ENCODE measurements at regions not wholly inside any gene's neighbourhood (a gene's known extent, or its start where the extent isn't known, plus 50 kb on each side); places are given as distances from the start of the nearest gene placed in this dataset.

DNA sequence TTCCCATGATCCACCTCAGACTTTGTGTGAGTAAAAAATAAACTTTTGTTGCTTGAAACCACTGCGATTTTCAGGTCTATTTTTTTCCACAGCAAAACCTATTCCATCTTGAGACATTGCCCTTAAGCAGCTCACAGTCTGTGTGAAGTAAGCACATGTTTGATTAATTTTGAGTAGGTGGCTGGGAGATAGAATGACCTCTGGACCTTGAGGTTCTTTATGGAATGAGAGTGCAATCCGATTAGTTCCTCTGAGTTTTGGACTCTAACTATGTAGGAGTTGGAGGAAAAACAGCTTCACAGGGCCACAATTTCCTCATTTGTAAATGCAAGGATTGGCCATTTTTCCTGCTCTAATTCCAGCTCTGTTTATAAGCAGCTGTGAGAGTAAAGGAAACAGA lies 234.1 kb upstream of the IGFBP7 start:
- H3K9me3 ChIP-seq (ENCODE audit: control insufficient read depth, insufficient read depth, low read depth, low read length) = no peaks in the 10 kb centered on the region
- no peak overlapping the region for H3K4me3 ChIP-seq (ENCODE audit: low read depth, low read length)
- POLR2A ChIA-PET = no interaction called here
- CTCF ChIA-PET = no interaction called here
- no peak overlapping the region for H3K27ac ChIP-seq (ENCODE audit: extremely low read depth, low read depth, low read length)
- no peaks in the 10 kb centered on the region for H3K4me1 ChIP-seq (ENCODE audit: control insufficient read depth, insufficient read depth, low read length)
- H3K36me3 ChIP-seq (ENCODE audit: control insufficient read depth in 2 of 2, insufficient read depth in 1 of 2, low read length in 2 of 2) = no peaks in the 10 kb centered on the region
- TF ChIP-seq, protein P1, sequence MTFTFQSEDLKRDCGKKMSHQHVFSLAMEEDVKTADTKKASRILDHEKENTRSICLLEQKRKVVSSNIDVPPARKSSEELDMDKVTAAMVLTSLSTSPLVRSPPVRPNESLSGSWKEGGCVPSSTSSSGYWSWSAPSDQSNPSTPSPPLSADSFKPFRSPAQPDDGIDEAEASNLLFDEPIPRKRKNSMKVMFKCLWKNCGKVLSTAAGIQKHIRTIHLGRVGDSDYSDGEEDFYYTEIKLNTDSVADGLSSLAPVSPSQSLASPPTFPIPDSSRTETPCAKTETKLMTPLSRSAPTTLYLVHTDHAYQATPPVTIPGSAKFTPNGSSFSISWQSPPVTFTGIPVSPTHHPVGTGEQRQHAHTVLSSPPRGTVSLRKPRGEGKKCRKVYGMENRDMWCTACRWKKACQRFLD (tag by site-specific recombination; IDR thresholded peaks at IDR 0.05) = no peak
- no peak for TF ChIP-seq ZNF266 (tag by site-specific recombination; IDR thresholded peaks at IDR 0.05; ENCODE audit: low read depth)
- no peak for TF ChIP-seq CTCF (tag by site-specific recombination; IDR thresholded peaks at IDR 0.05)

DNA sequence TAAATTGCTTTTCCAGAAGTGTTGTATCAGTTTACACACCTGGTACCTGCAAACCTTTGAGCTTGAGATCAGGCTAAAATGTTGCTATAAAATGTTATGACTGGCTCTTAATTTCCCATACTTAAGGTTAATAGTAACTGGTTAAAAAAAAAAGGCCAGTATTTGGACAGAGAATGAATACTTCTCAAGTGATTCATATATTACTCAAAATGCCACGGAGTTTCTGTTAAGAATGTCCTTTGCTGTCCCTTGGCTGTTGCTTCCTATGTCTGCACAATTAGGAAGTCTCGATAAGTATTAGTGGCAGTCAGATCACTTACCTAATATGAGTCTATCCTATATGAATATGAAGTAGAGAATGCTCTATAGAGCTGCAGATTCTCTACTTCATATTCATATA lies 232.2 kb upstream of the IGFBP7 start:
- TF ChIP-seq ZNF221 (tag by site-specific recombination; IDR thresholded peaks at IDR 0.05; ENCODE audit: borderline replicate concordance) (no peak), ZNF26 (tag by site-specific recombination; IDR thresholded peaks at IDR 0.05) (no peak), ZNF335 (tag by site-specific recombination; conservative IDR thresholded peaks at IDR 0.05) (no peak), ZFP3 (tag by site-specific recombination; IDR thresholded peaks at IDR 0.05; ENCODE audit: low read depth) (no peak), ATF2 (tag by site-specific recombination; IDR thresholded peaks at IDR 0.05; ENCODE audit: low read depth) (no peak), KLF10 (tag by site-specific recombination; IDR thresholded peaks at IDR 0.05) (no peak), ZNF521 (tag by site-specific recombination; IDR thresholded peaks at IDR 0.05) (no peak), SP2 (tag by site-specific recombination; IDR thresholded peaks at IDR 0.05) (no peak), ZNF175 (tag by site-specific recombination; IDR thresholded peaks at IDR 0.05) (no peak), ZNF2 (tag by site-specific recombination; IDR thresholded peaks at IDR 0.05) (no peak), ZNF449 (tag by site-specific recombination; IDR thresholded peaks at IDR 0.05) (no peak), ZNF311 (tag by site-specific recombination; IDR thresholded peaks at IDR 0.05; ENCODE audit: borderline replicate concordance) (no peak), PRDM6 (tag by site-specific recombination; IDR thresholded peaks at IDR 0.05) (no peak)
- TF ChIP-seq, protein P2, sequence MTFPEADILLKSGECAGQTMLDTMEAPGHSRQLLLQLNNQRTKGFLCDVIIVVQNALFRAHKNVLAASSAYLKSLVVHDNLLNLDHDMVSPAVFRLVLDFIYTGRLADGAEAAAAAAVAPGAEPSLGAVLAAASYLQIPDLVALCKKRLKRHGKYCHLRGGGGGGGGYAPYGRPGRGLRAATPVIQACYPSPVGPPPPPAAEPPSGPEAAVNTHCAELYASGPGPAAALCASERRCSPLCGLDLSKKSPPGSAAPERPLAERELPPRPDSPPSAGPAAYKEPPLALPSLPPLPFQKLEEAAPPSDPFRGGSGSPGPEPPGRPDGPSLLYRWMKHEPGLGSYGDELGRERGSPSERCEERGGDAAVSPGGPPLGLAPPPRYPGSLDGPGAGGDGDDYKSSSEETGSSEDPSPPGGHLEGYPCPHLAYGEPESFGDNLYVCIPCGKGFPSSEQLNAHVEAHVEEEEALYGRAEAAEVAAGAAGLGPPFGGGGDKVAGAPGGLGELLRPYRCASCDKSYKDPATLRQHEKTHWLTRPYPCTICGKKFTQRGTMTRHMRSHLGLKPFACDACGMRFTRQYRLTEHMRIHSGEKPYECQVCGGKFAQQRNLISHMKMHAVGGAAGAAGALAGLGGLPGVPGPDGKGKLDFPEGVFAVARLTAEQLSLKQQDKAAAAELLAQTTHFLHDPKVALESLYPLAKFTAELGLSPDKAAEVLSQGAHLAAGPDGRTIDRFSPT (tag by site-specific recombination; IDR thresholded peaks at IDR 0.05) = no peak
- Histone ChIP-seq H3K4me3 (ENCODE audit: low read depth, low read length) (no peak overlapping the region), H3K27ac (ENCODE audit: extremely low read depth, low read depth, low read length) (no peak overlapping the region), H3K36me3 (ENCODE audit: control insufficient read depth in 2 of 2, insufficient read depth in 1 of 2, low read length in 2 of 2) (no peaks in the 10 kb centered on the region), H3K9me3 (ENCODE audit: control insufficient read depth, insufficient read depth, low read depth, low read length) (no peaks in the 10 kb centered on the region), H3K4me1 (ENCODE audit: control insufficient read depth, insufficient read depth, low read length) (no peaks in the 10 kb centered on the region)
- ChIA-PET POLR2A (no interaction called here), CTCF (no interaction called here)
